Kidney (tissue), 13 donors: ENCODE measurements at regions not wholly inside any gene's neighbourhood (a gene's known extent, or its start where the extent isn't known, plus 50 kb on each side); places are given as distances from the start of the nearest gene placed in this dataset.

Source experiments
- DNase-seq, 5 donors: peaks; one replicate each; pipeline ENCODE4 v3.0.0-alpha.2; 2013 to 2020
- FAIRE-seq: peaks from 2 replicates; lab custom pipeline; 2012; peaks lifted over from hg19 to GRCh38; lab: Jason Lieb, UNC
- H3K27ac ChIP-seq, 2 donors: one replicate each; pipeline ENCODE4 v1.7.0; 2013; ENCODE audit warnings: low read depth in 2 of 2, low read length in 2 of 2, inconsistent platforms in 1 of 2
- H3K27me3 ChIP-seq: one replicate; pipeline ENCODE4 v1.7.1; 2013; ENCODE audit warnings: low read length, inconsistent platforms; ENCODE audit not compliant: control insufficient read depth, insufficient read depth
- H3K36me3 ChIP-seq, 3 donors: one replicate each; pipeline versions ENCODE4 v1.7.0 to v1.7.1; 2013; ENCODE audit warnings: low read length in 3 of 3, control low read depth in 1 of 3, inconsistent platforms in 1 of 3; ENCODE audit not compliant: insufficient read depth in 3 of 3, control insufficient read depth in 2 of 3
- H3K4me1 ChIP-seq, 3 donors: one replicate each; pipeline versions ENCODE4 v1.7.0 to v1.7.1; 2013; ENCODE audit warnings: low read length in 3 of 3, inconsistent platforms in 1 of 3, low read depth in 1 of 3; ENCODE audit not compliant: control insufficient read depth in 2 of 3, insufficient read depth in 2 of 3
- H3K4me3 ChIP-seq, 3 donors: one replicate each; pipeline versions ENCODE4 v1.7.0 to v1.8.1; 2013; ENCODE audit warnings: low read length in 3 of 3, control low read depth in 1 of 3, inconsistent platforms in 1 of 3
- H3K9ac ChIP-seq, 3 donors: one replicate each; pipeline versions ENCODE4 v1.7.0 to v1.7.1; 2013; ENCODE audit warnings: low read length in 3 of 3, control low read depth in 1 of 3, inconsistent platforms in 1 of 3
- H3K9me3 ChIP-seq, 3 donors: one replicate each; pipeline versions ENCODE4 v1.7.0 to v1.7.1; 2013; ENCODE audit warnings: low read length in 3 of 3, control low read depth in 1 of 3, inconsistent platforms in 1 of 3; ENCODE audit not compliant: control insufficient read depth in 2 of 3, insufficient read depth in 1 of 3
- CTCF ChIP-seq: IDR thresholded peaks from 3 replicates; pipeline ENCODE4 v1.5.1; 2012; ENCODE audit warnings: mild to moderate bottlenecking, moderate library complexity, borderline replicate concordance; ENCODE audit not compliant: insufficient read depth; ENCODE audit errors: extremely low read depth
- intact Hi-C: fragments of 100-400 bp; cut with DNase I; formaldehyde crosslinking; loops from one replicate; pipeline ENCODE4 v1.11.1; 2022
- donor health status: control.
- donor health status: control.
- donor health status: control.
- donor health status: control.
- donor health status: control.
- donor health status: DM: yes; HTN: yes; CAD: no.
- donor health status: Normal renal cell carcinoma (clear cell type).

GRCh38 chr1:185634704-185635103 lies 99.5 kb upstream of the HMCN1 start:
- no peak for DNase-seq
- no peaks in the 10 kb centered on the region for H3K36me3 ChIP-seq
- no peaks in the 10 kb centered on the region for H3K9me3 ChIP-seq
- no peak overlapping the region for H3K9ac ChIP-seq
- no peak for FAIRE-seq
- H3K27ac ChIP-seq, result no peak overlapping the region
- intact Hi-C loops, result no loop called here
- H3K4me3 ChIP-seq, result no peak overlapping the region
- no peaks in the 10 kb centered on the region for H3K4me1 ChIP-seq
- TF ChIP-seq CTCF, result no peak
- no peaks in the 10 kb centered on the region for H3K27me3 ChIP-seq

DNA sequence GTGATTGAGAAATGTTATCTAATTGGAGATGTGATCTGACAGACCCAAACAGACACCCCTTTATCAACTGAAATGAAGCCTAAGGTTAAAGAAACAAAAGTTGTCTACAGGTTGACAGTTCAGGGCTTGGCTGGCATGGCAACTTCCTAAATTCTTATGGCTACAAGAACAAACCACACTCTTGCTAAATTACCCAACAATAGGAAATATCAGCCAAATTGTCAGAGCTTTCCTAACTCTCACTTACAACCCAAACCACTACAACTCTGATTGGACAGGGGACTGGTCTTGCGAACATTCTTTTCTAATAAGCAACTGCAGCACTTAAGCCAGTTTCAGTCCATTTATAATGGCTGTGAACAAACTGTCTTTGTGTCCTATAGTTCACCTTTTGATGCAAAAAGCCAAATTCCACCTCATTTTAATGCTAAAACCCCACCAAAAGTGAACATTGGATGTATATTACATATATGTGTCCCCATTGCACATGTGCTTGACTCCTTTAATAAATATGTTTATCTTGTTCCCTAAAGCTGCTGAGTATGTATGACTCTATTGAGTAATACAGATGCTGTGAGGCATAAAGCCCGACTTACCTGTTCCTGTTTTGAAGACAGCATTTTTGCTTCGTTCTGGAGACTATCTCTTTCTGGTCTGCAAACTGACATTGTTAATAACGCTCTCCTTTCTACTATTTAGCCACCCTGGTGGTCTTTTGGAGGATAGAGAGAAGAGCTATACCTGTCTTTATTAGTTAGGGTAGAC lies 101.3 kb upstream of the HMCN1 start:
- no peak overlapping the region for H3K27ac ChIP-seq
- intact Hi-C loops, result no loop called here
- no peak for FAIRE-seq

DNA sequence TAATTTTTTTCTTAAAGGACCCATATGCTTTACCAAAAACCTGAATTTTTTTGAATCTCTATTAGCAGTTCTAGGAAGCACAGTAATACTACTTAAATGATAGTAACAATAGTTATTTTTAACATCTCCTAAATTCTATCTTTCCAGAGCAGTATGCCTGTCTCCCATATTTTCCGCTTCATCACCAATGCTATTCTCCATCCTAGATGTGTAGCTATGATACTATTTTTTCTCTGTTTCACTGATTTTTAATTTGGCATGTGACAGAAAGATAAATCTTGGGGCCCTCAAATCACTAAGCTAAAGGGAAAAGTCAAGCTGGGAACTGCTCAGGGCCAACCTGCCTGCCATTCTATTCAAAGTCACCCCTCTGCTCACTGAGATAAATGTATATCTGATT lies 102.3 kb upstream of the HMCN1 start:
- no peak overlapping the region for H3K27ac ChIP-seq
- intact Hi-C loops, result no loop called here
- no peak for TF ChIP-seq CTCF
- no peaks in the 10 kb centered on the region for H3K27me3 ChIP-seq
- no peaks in the 10 kb centered on the region for H3K9me3 ChIP-seq
- H3K4me1 ChIP-seq, result no peaks in the 10 kb centered on the region
- no peak overlapping the region for H3K4me3 ChIP-seq
- no peak overlapping the region for H3K9ac ChIP-seq
- DNase-seq (no peak), FAIRE-seq (no peak)
- no peaks in the 10 kb centered on the region for H3K36me3 ChIP-seq

More for the DNA sequence above, 101.3 kb upstream of the HMCN1 start:
- DNase-seq, result no peak
- no peaks in the 10 kb centered on the region for H3K36me3 ChIP-seq
- H3K9ac ChIP-seq, result no peak overlapping the region
- no peak overlapping the region for H3K4me3 ChIP-seq
- TF ChIP-seq CTCF, result no peak
- H3K4me1 ChIP-seq, result no peaks in the 10 kb centered on the region
- no peaks in the 10 kb centered on the region for H3K27me3 ChIP-seq
- H3K9me3 ChIP-seq, result no peaks in the 10 kb centered on the region
